ENCODE measurements at regions not wholly inside any gene's neighbourhood (a gene's known extent, or its start where the extent isn't known, plus 50 kb on each side); places are given as distances from the start of the nearest gene placed in this dataset.
A peak's percentile ranks its signal among the peaks of the same experiment; 100 is the strongest.
"Not testable (repeated sequence)": the region's sequence is repeated elsewhere in the genome, so short reads cannot be mapped to it uniquely, and the experiment has no call there.

- DNase-seq, result no peak
Measured at GRCh38 chr5:135279328-135279727, 119.7 kb downstream of the MACROH2A1 start.

GRCh38 chr5:135276151-135276550, 122.9 kb downstream of the MACROH2A1 start:
- no peak for DNase-seq

- DNase-seq, result no peak
Measured at GRCh38 chr5:135273212-135273611, 125.8 kb downstream of the MACROH2A1 start.

- DNase-seq, result no peak
Measured at GRCh38 chr5:135272311-135272805, 126.7 kb downstream of the MACROH2A1 start.

GRCh38 chr5:135271533-135272310, 127.3 kb downstream of the MACROH2A1 start:
- no peak for DNase-seq

- no peak for DNase-seq
Measured at GRCh38 chr5:135269931-135270421, 129.1 kb downstream of the MACROH2A1 start.

- DNase-seq, result no peak
Measured at GRCh38 chr5:135269199-135269598, 129.8 kb downstream of the MACROH2A1 start.

GRCh38 chr5:135266975-135267374, 132.1 kb downstream of the MACROH2A1 start:
- DNase-seq, result no peak

GRCh38 chr5:135266303-135266635, 132.8 kb downstream of the MACROH2A1 start:
- DNase-seq, result no peak

GRCh38 chr5:135265497-135266302, 133.3 kb downstream of the MACROH2A1 start:
- DNase-seq, result no peak

GRCh38 chr5:135264451-135265440, 134.3 kb downstream of the MACROH2A1 start:
- no peak for DNase-seq

GRCh38 chr5:135263022-135263668, 135.9 kb downstream of the MACROH2A1 start:
- no peak for DNase-seq

- DNase-seq, result no peak
Measured at GRCh38 chr5:135262364-135262763, 136.7 kb downstream of the MACROH2A1 start.

- DNase-seq, result not testable (repeated sequence)
Measured at GRCh38 chr5:135260108-135260507, 138.9 kb downstream of the MACROH2A1 start.

- no peak for DNase-seq
Measured at GRCh38 chr5:135255461-135256178, 143.4 kb downstream of the MACROH2A1 start.

GRCh38 chr5:135254183-135254582, 144.8 kb downstream of the MACROH2A1 start:
- no peak for DNase-seq

- DNase-seq, result no peak
Measured at GRCh38 chr5:135253601-135254178, 145.3 kb downstream of the MACROH2A1 start.

- peak in 1 of 2 experiments; percentile 13 for DNase-seq
Measured at GRCh38 chr5:135251093-135251492, 147.9 kb downstream of the MACROH2A1 start.

GRCh38 chr5:135250671-135251070, 148.4 kb downstream of the MACROH2A1 start:
- no peak for DNase-seq

- no peak for DNase-seq
Measured at GRCh38 chr5:135249658-135250057, 149.4 kb downstream of the MACROH2A1 start.

GRCh38 chr5:135248801-135249231, 150.2 kb downstream of the MACROH2A1 start:
- DNase-seq, result no peak

Data from NCI-H187 (cell line).